HepG2 (cell line): ENCODE measurements at regions not wholly inside any gene's neighbourhood (a gene's known extent, or its start where the extent isn't known, plus 50 kb on each side); places are given as distances from the start of the nearest gene placed in this dataset.

Experiments
- MAFK ChIP-seq, 2 experiments: IDR thresholded peaks in 1 of 2; conservative IDR thresholded peaks in 1 of 2; 2 replicates each; pipeline ENCODE4 v1.6.1; 2011; ENCODE audit warnings: improper control_type of control experiment in 2 of 2, low read length in 2 of 2
- NBN ChIP-seq: fragments of 450-650 bp; conservative IDR thresholded peaks from 2 replicates; pipeline ENCODE4 v1.6.1; 2017
- NCOA1 ChIP-seq: sonication (generic); formaldehyde crosslinking; IDR thresholded peaks from 2 replicates; pipeline ENCODE4 v1.9.0; 2021; ENCODE audit warnings: missing genetic modification reagents
- NFYC ChIP-seq: IDR thresholded peaks from 2 replicates; pipeline ENCODE4 v1.6.1; 2016; ENCODE audit warnings: missing genetic modification reagents, missing compliant biosample characterization
- POLR2A ChIP-seq, 2 experiments: IDR thresholded peaks; 2 replicates each; pipeline ENCODE4 v1.6.1; 2011; ENCODE audit warnings: low read depth in 2 of 2, low read length in 2 of 2, mild to moderate bottlenecking in 1 of 2, moderate library complexity in 1 of 2; ENCODE audit not compliant: insufficient read depth in 1 of 2
- ZBTB20 ChIP-seq: sonication (generic); formaldehyde crosslinking; IDR thresholded peaks from 2 replicates; pipeline ENCODE4 v1.8.1; 2023; ENCODE audit warnings: missing genetic modification reagents, low read depth, mild to moderate bottlenecking, borderline replicate concordance
- ZBTB7B ChIP-seq: sonication (generic); formaldehyde crosslinking; IDR thresholded peaks from 2 replicates; pipeline ENCODE4 v1.4.0; 2020; ENCODE audit warnings: missing genetic modification reagents
- TF ChIP-seq, protein P1 (sequence below): sonication (generic); formaldehyde crosslinking; IDR thresholded peaks from 2 replicates; pipeline ENCODE4 v1.5.0; 2020; ENCODE audit warnings: mild to moderate bottlenecking, missing genetic modification reagents, moderate library complexity
- TF ChIP-seq, protein P2 (sequence below), 2 experiments: IDR thresholded peaks; 2 replicates each; pipeline ENCODE4 v1.6.1; 2011 to 2012; ENCODE audit warnings: low read length in 2 of 2, borderline replicate concordance in 1 of 2, low read depth in 1 of 2, mild to moderate bottlenecking in 1 of 2, moderate library complexity in 1 of 2
- TF ChIP-seq, protein P3 (sequence below): sonication (generic); formaldehyde crosslinking; IDR thresholded peaks from 2 replicates; pipeline ENCODE4 v1.4.0; 2020; ENCODE audit warnings: missing genetic modification reagents
- TF ChIP-seq, protein P4 (sequence below): IDR thresholded peaks from 2 replicates; pipeline ENCODE4 v1.6.1; 2016; ENCODE audit warnings: low read depth

DNA sequence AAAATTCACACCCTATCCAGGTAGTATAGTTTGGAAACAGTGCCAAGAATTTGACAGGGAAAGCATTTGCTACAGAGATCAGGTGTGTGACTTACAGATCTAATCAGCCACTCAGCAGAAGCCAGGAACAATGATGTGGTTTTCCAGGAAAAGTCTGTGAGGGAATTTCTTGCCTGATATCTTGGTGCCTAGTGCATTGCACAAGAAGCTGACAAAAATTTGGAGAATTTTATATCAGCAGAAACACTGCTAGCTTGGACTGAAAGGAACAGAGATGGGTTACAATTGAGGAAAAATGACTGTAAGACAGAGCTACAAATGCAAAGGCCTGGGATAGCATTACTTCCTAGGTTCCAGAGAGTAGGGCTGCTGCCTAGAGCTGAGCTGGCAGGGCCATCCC, 658.1 kb upstream of the CHD1 start:
- TF ChIP-seq ZBTB20 (CRISPR knock-in tag) (no peak), MAFK (conservative IDR thresholded peaks at IDR 0.05 in 1 of 2, IDR thresholded peaks at IDR 0.05 in 1 of 2; ENCODE audit: low read length in 2 of 2) (no peak), POLR2A (IDR thresholded peaks at IDR 0.05; ENCODE audit: insufficient read depth in 1 of 2, low read depth in 2 of 2, low read length in 2 of 2) (no peak), NBN (no peak), NFYC (CRISPR knock-in tag) (no peak), ZBTB7B (CRISPR knock-in tag) (no peak), NCOA1 (CRISPR knock-in tag) (no peak)
- TF ChIP-seq, protein P1, sequence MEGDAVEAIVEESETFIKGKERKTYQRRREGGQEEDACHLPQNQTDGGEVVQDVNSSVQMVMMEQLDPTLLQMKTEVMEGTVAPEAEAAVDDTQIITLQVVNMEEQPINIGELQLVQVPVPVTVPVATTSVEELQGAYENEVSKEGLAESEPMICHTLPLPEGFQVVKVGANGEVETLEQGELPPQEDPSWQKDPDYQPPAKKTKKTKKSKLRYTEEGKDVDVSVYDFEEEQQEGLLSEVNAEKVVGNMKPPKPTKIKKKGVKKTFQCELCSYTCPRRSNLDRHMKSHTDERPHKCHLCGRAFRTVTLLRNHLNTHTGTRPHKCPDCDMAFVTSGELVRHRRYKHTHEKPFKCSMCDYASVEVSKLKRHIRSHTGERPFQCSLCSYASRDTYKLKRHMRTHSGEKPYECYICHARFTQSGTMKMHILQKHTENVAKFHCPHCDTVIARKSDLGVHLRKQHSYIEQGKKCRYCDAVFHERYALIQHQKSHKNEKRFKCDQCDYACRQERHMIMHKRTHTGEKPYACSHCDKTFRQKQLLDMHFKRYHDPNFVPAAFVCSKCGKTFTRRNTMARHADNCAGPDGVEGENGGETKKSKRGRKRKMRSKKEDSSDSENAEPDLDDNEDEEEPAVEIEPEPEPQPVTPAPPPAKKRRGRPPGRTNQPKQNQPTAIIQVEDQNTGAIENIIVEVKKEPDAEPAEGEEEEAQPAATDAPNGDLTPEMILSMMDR (CRISPR knock-in tag): no peak
- TF ChIP-seq, protein P2, sequence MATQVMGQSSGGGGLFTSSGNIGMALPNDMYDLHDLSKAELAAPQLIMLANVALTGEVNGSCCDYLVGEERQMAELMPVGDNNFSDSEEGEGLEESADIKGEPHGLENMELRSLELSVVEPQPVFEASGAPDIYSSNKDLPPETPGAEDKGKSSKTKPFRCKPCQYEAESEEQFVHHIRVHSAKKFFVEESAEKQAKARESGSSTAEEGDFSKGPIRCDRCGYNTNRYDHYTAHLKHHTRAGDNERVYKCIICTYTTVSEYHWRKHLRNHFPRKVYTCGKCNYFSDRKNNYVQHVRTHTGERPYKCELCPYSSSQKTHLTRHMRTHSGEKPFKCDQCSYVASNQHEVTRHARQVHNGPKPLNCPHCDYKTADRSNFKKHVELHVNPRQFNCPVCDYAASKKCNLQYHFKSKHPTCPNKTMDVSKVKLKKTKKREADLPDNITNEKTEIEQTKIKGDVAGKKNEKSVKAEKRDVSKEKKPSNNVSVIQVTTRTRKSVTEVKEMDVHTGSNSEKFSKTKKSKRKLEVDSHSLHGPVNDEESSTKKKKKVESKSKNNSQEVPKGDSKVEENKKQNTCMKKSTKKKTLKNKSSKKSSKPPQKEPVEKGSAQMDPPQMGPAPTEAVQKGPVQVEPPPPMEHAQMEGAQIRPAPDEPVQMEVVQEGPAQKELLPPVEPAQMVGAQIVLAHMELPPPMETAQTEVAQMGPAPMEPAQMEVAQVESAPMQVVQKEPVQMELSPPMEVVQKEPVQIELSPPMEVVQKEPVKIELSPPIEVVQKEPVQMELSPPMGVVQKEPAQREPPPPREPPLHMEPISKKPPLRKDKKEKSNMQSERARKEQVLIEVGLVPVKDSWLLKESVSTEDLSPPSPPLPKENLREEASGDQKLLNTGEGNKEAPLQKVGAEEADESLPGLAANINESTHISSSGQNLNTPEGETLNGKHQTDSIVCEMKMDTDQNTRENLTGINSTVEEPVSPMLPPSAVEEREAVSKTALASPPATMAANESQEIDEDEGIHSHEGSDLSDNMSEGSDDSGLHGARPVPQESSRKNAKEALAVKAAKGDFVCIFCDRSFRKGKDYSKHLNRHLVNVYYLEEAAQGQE (IDR thresholded peaks at IDR 0.05; ENCODE audit: borderline replicate concordance in 1 of 2, low read depth in 1 of 2, low read length in 2 of 2): no peak
- TF ChIP-seq, protein P3, sequence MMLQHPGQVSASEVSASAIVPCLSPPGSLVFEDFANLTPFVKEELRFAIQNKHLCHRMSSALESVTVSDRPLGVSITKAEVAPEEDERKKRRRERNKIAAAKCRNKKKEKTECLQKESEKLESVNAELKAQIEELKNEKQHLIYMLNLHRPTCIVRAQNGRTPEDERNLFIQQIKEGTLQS (CRISPR knock-in tag): no peak
- TF ChIP-seq, protein P4, sequence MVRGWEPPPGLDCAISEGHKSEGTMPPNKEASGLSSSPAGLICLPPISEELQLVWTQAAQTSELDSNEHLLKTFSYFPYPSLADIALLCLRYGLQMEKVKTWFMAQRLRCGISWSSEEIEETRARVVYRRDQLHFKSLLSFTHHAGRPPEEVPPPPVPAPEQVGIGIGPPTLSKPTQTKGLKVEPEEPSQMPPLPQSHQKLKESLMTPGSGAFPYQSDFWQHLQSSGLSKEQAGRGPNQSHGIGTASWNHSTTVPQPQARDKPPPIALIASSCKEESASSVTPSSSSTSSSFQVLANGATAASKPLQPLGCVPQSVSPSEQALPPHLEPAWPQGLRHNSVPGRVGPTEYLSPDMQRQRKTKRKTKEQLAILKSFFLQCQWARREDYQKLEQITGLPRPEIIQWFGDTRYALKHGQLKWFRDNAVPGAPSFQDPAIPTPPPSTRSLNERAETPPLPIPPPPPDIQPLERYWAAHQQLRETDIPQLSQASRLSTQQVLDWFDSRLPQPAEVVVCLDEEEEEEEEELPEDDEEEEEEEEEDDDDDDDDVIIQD (CRISPR knock-in tag): no peak
